ENCODE measurements at regions not wholly inside any gene's neighbourhood (a gene's known extent, or its start where the extent isn't known, plus 50 kb on each side); places are given as distances from the start of the nearest gene placed in this dataset.

DNA sequence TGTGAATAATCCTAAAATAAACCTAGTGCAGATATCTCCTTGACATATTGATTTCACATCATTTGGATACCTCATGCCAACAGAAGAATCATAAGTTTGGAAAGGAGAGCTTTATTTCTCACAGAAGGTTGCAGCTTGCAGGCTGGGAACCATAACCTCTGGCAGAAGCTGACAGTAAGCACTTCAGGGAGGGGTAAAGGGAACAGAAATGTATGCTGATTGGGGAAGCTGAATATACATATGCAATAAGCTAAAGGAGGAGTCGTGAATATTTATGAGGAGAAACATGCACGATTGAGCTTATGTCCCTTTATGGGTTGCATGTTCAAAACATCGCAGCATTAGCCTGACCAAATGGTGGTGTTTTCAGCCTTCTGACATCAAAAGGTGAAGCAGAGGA lies 814.5 kb downstream of the TBC1D22A start:
- TF ChIP-seq, protein P1, sequence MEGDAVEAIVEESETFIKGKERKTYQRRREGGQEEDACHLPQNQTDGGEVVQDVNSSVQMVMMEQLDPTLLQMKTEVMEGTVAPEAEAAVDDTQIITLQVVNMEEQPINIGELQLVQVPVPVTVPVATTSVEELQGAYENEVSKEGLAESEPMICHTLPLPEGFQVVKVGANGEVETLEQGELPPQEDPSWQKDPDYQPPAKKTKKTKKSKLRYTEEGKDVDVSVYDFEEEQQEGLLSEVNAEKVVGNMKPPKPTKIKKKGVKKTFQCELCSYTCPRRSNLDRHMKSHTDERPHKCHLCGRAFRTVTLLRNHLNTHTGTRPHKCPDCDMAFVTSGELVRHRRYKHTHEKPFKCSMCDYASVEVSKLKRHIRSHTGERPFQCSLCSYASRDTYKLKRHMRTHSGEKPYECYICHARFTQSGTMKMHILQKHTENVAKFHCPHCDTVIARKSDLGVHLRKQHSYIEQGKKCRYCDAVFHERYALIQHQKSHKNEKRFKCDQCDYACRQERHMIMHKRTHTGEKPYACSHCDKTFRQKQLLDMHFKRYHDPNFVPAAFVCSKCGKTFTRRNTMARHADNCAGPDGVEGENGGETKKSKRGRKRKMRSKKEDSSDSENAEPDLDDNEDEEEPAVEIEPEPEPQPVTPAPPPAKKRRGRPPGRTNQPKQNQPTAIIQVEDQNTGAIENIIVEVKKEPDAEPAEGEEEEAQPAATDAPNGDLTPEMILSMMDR (IDR thresholded peaks at IDR 0.05; ENCODE audit: low read depth, low read length, poor library complexity, severe bottlenecking): no peak
- no peak for TF ChIP-seq EZH2phosphoT487 (IDR thresholded peaks at IDR 0.05; ENCODE audit: borderline replicate concordance, low read length)
